HL-60 (cell line): ENCODE measurements at regions not wholly inside any gene's neighbourhood (a gene's known extent, or its start where the extent isn't known, plus 50 kb on each side); places are given as distances from the start of the nearest gene placed in this dataset.

Experiments
- DNase-seq, 2 experiments: peaks; one replicate each; pipeline ENCODE4 v3.0.0-alpha.2; 2010 to 2020; ENCODE audit warnings: low read depth in 1 of 2, low spot score in 1 of 2
- H3K27ac ChIP-seq: fragments of 250-450 bp; sonication (Bioruptor Pico); replicated peaks from 2 replicates; pipeline ENCODE4 v1.5.1; 2020; ENCODE audit warnings: mild to moderate bottlenecking, moderate library complexity
- H3K27me3 ChIP-seq: fragments of 250-450 bp; sonication (Bioruptor Pico); 2 replicates; pipeline ENCODE4 v1.5.1; 2021; ENCODE audit warnings: mild to moderate bottlenecking, moderate library complexity; ENCODE audit not compliant: insufficient read depth, poor library complexity, severe bottlenecking
- H3K4me3 ChIP-seq: replicated peaks from 2 replicates; pipeline ENCODE4 v1.5.1; 2011; ENCODE audit warnings: mild to moderate bottlenecking, control low read depth, low read length; ENCODE audit not compliant: insufficient read depth
- CTCF ChIP-seq: IDR thresholded peaks from one replicate; pipeline ENCODE4 v1.5.1; 2011; ENCODE audit warnings: low read length, control low read depth, inconsistent platforms; ENCODE audit not compliant: insufficient read depth
- GABPA ChIP-seq: IDR thresholded peaks from 2 replicates; pipeline ENCODE4 v1.6.1; 2012; ENCODE audit warnings: low read depth
- POLR2AphosphoS5 ChIP-seq: IDR thresholded peaks from 2 replicates; pipeline ENCODE4 v1.6.1; 2012; ENCODE audit warnings: low read depth
- REST ChIP-seq: IDR thresholded peaks from 2 replicates; pipeline ENCODE4 v1.6.1; 2012; ENCODE audit warnings: low read depth; ENCODE audit not compliant: insufficient replicate concordance
- SPI1 ChIP-seq: IDR thresholded peaks from 2 replicates; pipeline ENCODE4 v1.6.1; 2012; ENCODE audit warnings: low read depth, mild to moderate bottlenecking, borderline replicate concordance

- no peak overlapping the region for H3K4me3 ChIP-seq
- no peak for DNase-seq
- H3K27me3 ChIP-seq: no peaks in the 10 kb centered on the region
- H3K27ac ChIP-seq: no peak overlapping the region
- TF ChIP-seq POLR2AphosphoS5 (no peak), GABPA (no peak), REST (no peak), CTCF (no peak), SPI1 (no peak)
Observed at GRCh38 chr11:105227363-105227762, 87.8 kb upstream of the CARD18 start.

GRCh38 chr11:105226766-105227165, 87.2 kb upstream of the CARD18 start:
- TF ChIP-seq REST (no peak), POLR2AphosphoS5 (no peak)
- no peak for DNase-seq
- Histone ChIP-seq H3K27ac (no peak overlapping the region), H3K27me3 (no peaks in the 10 kb centered on the region), H3K4me3 (no peak overlapping the region)

- Histone ChIP-seq H3K4me3 (no peak overlapping the region), H3K27me3 (no peaks in the 10 kb centered on the region), H3K27ac (no peak overlapping the region)
- DNase-seq: no peak
- TF ChIP-seq REST: no peak
- TF ChIP-seq SPI1: no peak
- TF ChIP-seq CTCF: no peak
- no peak for TF ChIP-seq POLR2AphosphoS5
- no peak for TF ChIP-seq GABPA
Observed at GRCh38 chr11:105226091-105226490, 86.5 kb upstream of the CARD18 start.
